Memory B cell (primary cell): ENCODE measurements at regions not wholly inside any gene's neighbourhood (a gene's known extent, or its start where the extent isn't known, plus 50 kb on each side); places are given as distances from the start of the nearest gene placed in this dataset.
"Not testable (repeated sequence)": the region's sequence is repeated elsewhere in the genome, so short reads cannot be mapped to it uniquely, and the experiment has no call there.

Source experiments
- ATAC-seq: fragments of 150-1000 bp; cut with Tn5 transposase; 2 replicates; pipeline ENCODE4 v1.10.0; 2021; ENCODE audit warnings: low read depth, mild to moderate bottlenecking, moderate library complexity
- DNase-seq, 2 donors: peaks; one replicate each; pipeline ENCODE4 v3.0.0; 2022; ENCODE audit warnings: low spot score in 2 of 2
- H3K27ac Mint-ChIP-seq: one replicate; pipeline ENCODE4 v1.8.0; 2022; ENCODE audit warnings: mild to moderate bottlenecking, moderate library complexity, mixed read lengths
- H3K27me3 Mint-ChIP-seq: one replicate; pipeline ENCODE4 v1.8.0; 2022; ENCODE audit warnings: mixed read lengths
- H3K36me3 Mint-ChIP-seq: one replicate; pipeline ENCODE4 v1.8.0; 2022; ENCODE audit warnings: mild to moderate bottlenecking, mixed read lengths
- H3K4me1 Mint-ChIP-seq: one replicate; pipeline ENCODE4 v1.8.0; 2022; ENCODE audit warnings: mixed read lengths
- H3K4me3 Mint-ChIP-seq: one replicate; pipeline ENCODE4 v1.8.0; 2022; ENCODE audit warnings: mild to moderate bottlenecking, moderate library complexity, mixed read lengths
- H3K9me3 Mint-ChIP-seq: one replicate; pipeline ENCODE4 v1.8.0; 2022; ENCODE audit warnings: mixed read lengths

DNA sequence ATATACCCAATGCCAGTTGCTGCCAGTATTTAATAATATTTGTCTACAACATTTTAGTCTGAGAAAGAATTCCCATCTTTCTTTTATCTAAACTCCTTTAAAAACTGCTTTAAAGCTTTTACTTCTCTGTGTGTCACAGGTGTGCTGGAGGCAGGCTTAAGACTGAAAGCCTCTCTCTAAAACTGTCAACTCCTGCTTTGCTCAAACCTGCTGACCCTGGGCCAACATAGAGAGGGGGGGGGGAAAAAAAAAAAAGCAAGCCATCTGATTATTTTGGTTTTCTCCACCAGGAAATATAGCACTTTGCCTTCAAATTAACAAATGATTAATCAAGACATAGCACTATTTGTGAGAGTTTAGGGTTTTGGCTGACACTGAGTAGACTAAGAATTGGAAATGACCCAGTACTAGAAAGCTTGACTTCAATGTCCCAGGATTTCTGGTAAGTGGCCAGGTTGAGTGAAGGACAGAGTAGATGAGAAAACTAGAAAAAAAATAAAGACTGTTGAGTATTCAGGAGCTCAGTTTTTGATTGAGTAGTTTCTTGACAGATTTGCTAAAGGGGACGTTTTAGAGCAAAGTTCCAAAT, 357.0 kb upstream of the FLRT2 start:
- H3K27ac Mint-ChIP-seq, result no peak overlapping the region
- H3K36me3 Mint-ChIP-seq, result no peaks in the 10 kb centered on the region
- ATAC-seq (no peak), DNase-seq (no peak)
- H3K4me3 Mint-ChIP-seq, result no peak overlapping the region
- H3K27me3 Mint-ChIP-seq, result no peaks in the 10 kb centered on the region
- H3K4me1 Mint-ChIP-seq, result no peaks in the 10 kb centered on the region
- peaks cover 10% of the 10 kb centered on the region for H3K9me3 Mint-ChIP-seq

DNA sequence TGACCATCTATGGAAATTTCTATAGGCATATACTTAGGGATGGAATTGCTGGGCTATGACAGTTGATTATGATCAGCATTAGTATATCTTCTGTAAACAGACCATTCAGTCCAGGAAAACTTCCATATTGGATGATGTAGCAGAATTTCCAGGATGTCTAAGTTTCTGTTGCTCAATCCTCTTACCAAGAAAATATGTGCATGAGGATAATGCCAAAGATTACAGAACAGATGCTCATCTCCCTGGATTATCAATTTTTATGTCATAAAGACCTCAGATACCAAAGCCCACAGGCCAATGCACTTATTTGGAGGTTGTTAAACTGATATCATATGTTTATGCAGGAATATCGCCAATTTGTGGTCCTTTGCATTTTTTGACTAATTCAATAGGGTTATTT, 354.4 kb upstream of the FLRT2 start:
- no peak for DNase-seq
- peaks cover 10% of the 10 kb centered on the region for H3K9me3 Mint-ChIP-seq
- H3K27me3 Mint-ChIP-seq, result no peaks in the 10 kb centered on the region
- H3K4me3 Mint-ChIP-seq, result no peak overlapping the region
- H3K4me1 Mint-ChIP-seq, result no peaks in the 10 kb centered on the region
- no peaks in the 10 kb centered on the region for H3K36me3 Mint-ChIP-seq
- no peak for ATAC-seq
- no peak overlapping the region for H3K27ac Mint-ChIP-seq

DNA sequence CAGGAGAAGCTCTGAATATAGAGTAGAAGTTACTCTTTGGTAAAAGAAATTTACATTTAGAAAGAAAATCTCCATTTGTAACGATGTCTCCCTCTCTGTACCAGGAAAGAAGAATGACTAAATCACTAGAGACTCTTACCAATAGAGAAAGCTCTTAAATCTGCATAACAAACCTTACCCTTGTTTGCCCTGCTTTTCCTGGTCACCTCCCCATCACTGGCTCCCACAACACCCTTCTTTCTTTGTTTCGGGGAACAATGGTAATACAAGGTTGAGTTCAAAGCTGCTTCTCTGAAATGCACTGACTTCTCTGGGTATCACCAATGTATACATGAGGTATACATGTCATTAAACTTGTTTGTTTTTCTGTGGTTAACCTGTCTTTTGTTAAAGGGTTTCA, 351.1 kb upstream of the FLRT2 start:
- Mint-ChIP-seq H3K27ac (no peak overlapping the region), H3K4me1 (no peaks in the 10 kb centered on the region), H3K27me3 (no peaks in the 10 kb centered on the region), H3K9me3 (peaks cover 3% of the 10 kb centered on the region), H3K36me3 (no peaks in the 10 kb centered on the region), H3K4me3 (no peak overlapping the region)
- DNase-seq (no peak), ATAC-seq (no peak)

DNA sequence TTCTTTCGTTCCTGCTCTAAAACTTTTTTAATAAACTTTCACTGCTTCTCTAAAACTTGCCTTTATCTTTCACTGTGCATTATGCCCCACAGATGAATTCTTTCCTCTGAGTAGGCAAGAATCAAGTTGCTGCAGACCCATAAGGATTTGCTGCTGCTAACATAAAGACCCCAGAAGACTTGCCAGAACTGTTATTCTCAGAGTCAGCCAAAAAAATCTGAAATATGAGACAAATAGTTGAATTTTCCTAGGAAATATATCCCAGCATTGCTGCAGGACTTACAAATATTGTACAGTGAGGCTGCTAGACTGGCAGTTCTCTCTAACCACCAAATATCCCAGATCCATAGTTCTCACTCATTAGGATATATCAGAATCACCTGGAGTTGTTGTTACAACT, 349.1 kb upstream of the FLRT2 start:
- Mint-ChIP-seq H3K4me3 (no peak overlapping the region), H3K36me3 (no peaks in the 10 kb centered on the region), H3K27ac (no peak overlapping the region)

DNA sequence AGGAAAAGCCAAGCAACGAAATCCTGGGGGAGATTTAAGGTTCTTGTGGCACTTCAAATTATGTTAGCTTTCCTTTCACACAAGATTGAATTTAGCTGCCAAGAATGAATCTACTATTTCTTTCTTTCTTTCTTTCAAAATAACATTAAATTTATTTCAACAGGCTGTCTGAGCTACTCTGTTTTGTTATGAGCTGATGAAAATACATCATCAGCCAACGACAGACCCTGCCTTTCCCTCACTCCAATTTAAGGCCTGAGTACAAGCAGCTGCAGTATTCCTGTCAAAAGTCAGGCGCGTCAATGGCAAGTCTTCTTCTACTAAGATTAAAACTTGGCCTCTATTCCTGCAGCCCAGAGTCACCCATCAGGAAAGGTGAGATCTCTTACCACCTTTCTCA, 347.7 kb upstream of the FLRT2 start:
- Mint-ChIP-seq H3K9me3 (peaks cover 4% of the 10 kb centered on the region), H3K27me3 (no peaks in the 10 kb centered on the region), H3K4me3 (no peak overlapping the region), H3K27ac (no peak overlapping the region), H3K4me1 (no peaks in the 10 kb centered on the region), H3K36me3 (no peaks in the 10 kb centered on the region)
- no peak for DNase-seq
- no peak for ATAC-seq

More for the DNA sequence above, 349.1 kb upstream of the FLRT2 start:
- H3K9me3 Mint-ChIP-seq, result peaks cover 3% of the 10 kb centered on the region
- ATAC-seq, result no peak
- no peaks in the 10 kb centered on the region for H3K4me1 Mint-ChIP-seq
- no peaks in the 10 kb centered on the region for H3K27me3 Mint-ChIP-seq
- DNase-seq, result no peak

DNA sequence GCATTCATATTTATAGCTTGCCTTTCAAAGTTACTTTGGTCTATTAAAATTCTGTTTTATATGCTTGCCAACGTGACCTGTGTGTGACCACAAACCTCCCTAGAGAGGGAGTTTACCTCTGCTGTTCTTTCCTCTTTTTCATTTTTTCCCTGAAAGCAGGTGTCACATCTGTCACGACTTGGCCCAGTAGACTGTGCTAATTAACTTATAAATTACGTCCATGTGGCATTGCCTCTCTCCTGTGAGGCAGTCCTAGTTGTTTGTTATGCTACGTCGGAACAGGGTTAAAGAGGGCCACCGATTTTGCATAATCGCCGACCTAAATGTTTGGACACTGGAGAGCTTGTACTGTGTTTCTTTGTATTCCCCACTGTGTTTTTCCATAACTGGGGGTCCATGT, 343.9 kb upstream of the FLRT2 start:
- Mint-ChIP-seq H3K4me3 (no peak overlapping the region), H3K4me1 (no peaks in the 10 kb centered on the region), H3K36me3 (no peaks in the 10 kb centered on the region), H3K27ac (no peak overlapping the region), H3K9me3 (peaks cover 4% of the 10 kb centered on the region), H3K27me3 (no peaks in the 10 kb centered on the region)
- DNase-seq (no peak), ATAC-seq (no peak)

DNA sequence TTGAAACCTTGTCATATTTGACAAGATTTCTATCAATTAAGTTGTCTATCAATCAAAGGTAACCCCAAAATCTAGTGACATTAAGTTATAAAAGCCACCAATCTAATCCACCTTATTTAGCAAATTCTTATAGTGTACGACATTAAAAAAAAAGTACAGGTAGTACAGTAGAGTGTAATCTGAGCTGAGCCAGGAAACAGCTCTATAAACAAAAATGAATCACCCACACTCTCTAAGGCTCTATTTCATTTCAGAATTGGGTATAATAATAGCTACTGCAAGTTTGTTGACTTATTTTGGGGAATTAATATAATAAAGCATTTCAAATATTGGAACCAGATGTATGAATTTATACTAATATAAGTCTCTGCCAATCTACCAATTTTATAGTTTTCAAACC, 342.4 kb upstream of the FLRT2 start:
- Mint-ChIP-seq H3K9me3 (peaks cover 1% of the 10 kb centered on the region), H3K27ac (no peak overlapping the region), H3K4me3 (no peak overlapping the region), H3K4me1 (no peaks in the 10 kb centered on the region), H3K27me3 (no peaks in the 10 kb centered on the region), H3K36me3 (no peaks in the 10 kb centered on the region)
- ATAC-seq, result no peak
- no peak for DNase-seq

DNA sequence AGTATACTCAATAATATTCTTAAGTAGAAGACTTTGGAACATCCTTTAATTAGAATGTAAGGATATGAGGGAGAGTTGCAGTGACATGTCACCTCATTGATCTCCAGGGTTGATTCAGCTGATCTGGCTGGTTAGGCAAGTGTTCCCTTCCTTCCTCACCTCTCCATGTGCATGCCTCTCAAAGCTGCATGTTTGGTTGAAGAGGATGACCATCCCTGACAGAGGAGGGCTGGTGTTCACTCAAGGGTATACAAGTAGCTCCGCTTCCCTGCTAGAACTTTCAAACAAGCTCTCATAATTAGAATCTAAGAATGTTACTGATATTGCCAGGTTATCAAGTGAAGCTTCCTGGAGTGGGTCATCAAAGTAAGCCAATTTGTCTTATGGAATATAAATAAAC, 341.1 kb upstream of the FLRT2 start:
- DNase-seq (no peak), ATAC-seq (no peak)
- H3K36me3 Mint-ChIP-seq, result no peaks in the 10 kb centered on the region
- H3K27me3 Mint-ChIP-seq, result no peaks in the 10 kb centered on the region
- H3K4me1 Mint-ChIP-seq, result no peaks in the 10 kb centered on the region
- no peak overlapping the region for H3K4me3 Mint-ChIP-seq
- no peak overlapping the region for H3K27ac Mint-ChIP-seq
- H3K9me3 Mint-ChIP-seq, result peaks cover 1% of the 10 kb centered on the region

DNA sequence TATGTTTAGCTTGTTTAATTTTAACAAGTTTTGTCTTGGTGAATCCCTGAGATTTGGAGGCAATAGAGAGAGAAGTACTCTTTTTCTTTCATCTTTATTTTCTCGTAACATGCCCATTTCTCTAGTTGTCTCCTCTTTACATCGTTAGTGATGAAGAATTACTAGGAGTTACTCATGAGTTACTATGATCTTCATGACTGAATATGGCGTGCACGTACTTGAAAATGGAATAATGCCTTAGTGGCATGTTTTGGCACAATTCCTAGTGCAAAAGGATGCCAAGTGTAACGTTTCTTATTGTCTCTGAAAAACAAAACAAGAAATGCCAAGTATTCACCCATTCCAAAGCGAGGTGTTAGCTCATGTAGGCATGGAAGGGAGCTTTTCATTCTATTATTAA, 340.7 kb upstream of the FLRT2 start:
- not testable (repeated sequence) for H3K36me3 Mint-ChIP-seq, DNase-seq, H3K27ac Mint-ChIP-seq, H3K9me3 Mint-ChIP-seq, H3K4me1 Mint-ChIP-seq, H3K4me3 Mint-ChIP-seq, H3K27me3 Mint-ChIP-seq, ATAC-seq

DNA sequence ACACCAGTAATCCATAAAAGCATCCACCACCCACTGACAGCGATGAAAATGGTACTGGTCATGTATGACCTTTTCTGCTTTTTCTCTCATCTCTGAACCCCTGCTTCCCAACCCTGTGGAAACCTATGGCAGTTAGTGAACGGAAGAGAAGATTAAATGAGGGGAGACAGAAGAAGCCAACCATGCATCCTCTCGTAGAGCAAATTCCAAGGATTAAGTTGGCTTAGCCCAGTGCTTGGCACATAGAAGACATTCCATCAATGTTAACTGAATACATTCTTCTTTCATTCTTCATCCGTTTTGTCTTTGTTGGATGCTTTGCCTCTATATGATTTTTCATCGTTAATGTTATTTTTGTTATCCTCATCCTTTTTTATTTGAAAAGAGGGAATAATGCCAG, 339.7 kb upstream of the FLRT2 start:
- Mint-ChIP-seq H3K27me3 (no peaks in the 10 kb centered on the region), H3K4me3 (no peak overlapping the region), H3K9me3 (peaks cover 3% of the 10 kb centered on the region), H3K27ac (no peak overlapping the region), H3K4me1 (no peaks in the 10 kb centered on the region), H3K36me3 (no peaks in the 10 kb centered on the region)
- DNase-seq, result no peak
- no peak for ATAC-seq

DNA sequence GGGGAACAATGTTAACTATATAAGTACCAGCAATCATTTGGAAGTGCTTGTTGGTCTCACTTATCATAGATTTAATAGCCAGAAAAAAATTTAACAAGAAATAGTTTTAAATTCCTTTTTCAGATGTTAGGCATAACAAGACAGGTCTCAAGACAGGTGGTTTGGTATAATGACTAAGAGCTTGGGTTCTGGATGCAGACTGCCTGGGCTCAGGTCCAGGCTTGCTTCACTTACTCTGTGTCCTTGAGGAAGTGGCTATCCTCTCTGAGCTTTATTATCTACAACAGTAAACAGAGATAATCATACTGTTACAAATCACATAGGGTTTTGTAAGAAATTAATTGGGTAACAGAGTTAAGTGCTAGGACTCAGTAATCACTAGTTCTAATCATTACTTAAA, 338.0 kb upstream of the FLRT2 start:
- DNase-seq (no peak), ATAC-seq (no peak)
- H3K9me3 Mint-ChIP-seq, result peaks cover 2% of the 10 kb centered on the region
- H3K27me3 Mint-ChIP-seq, result no peaks in the 10 kb centered on the region
- no peak overlapping the region for H3K4me3 Mint-ChIP-seq
- no peaks in the 10 kb centered on the region for H3K4me1 Mint-ChIP-seq
- H3K36me3 Mint-ChIP-seq, result no peaks in the 10 kb centered on the region
- no peak overlapping the region for H3K27ac Mint-ChIP-seq

DNA sequence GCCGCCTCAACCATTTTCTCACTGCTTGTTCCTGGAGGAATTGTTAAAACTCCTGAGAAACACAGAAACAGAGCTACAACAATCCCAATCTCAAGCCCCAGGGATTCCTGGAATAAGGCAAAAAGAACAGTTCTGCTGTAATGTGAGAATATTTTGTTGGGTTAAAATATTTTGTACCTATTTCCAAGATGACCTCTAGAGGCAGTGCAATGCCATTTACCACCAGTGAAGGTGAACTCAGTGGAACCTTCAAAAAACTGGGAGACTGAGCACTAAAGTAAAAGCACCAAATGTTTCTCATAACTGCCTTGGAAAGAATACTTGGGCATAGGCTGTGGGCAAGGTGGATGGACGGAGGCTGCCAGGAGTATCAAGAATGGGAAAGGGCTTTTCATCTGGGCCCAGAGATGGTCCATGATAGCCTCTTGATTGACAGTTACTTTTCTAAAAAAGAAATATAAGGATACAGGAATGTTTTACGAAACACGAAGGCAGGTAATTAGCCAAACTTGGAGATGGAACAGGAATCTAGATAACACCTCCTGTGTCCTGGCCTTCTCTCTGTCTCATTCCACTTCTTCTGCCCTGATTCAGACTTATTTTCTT, 334.0 kb upstream of the FLRT2 start:
- Mint-ChIP-seq H3K4me1 (no peaks in the 10 kb centered on the region), H3K27ac (no peak overlapping the region), H3K27me3 (no peaks in the 10 kb centered on the region), H3K36me3 (no peaks in the 10 kb centered on the region), H3K9me3 (peaks cover 2% of the 10 kb centered on the region), H3K4me3 (no peak overlapping the region)
- no peak for ATAC-seq
- DNase-seq, result no peak

DNA sequence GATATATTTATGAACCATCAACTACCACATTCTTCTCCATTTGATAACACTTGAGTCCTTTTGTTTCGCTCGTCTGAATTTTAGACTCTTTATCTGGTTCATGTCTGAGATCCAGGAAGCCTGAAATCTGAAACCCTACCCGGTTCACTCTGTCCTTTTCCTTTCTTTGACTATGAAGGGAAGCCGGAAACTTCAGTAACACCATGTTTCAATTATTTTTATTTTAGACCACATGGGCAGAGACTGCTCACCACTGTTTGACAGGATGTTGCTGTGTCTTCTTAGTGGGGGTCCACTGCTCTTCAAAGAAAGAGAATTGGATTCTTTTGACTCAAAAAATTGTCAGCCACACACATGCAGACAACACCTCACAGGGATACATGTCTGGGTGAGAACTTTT, 331.9 kb upstream of the FLRT2 start:
- H3K27me3 Mint-ChIP-seq, result no peaks in the 10 kb centered on the region
- peaks cover 3% of the 10 kb centered on the region for H3K9me3 Mint-ChIP-seq
- no peak overlapping the region for H3K4me3 Mint-ChIP-seq
- no peaks in the 10 kb centered on the region for H3K4me1 Mint-ChIP-seq
- H3K36me3 Mint-ChIP-seq, result no peaks in the 10 kb centered on the region
- DNase-seq (no peak), ATAC-seq (no peak)
- no peak overlapping the region for H3K27ac Mint-ChIP-seq

DNA sequence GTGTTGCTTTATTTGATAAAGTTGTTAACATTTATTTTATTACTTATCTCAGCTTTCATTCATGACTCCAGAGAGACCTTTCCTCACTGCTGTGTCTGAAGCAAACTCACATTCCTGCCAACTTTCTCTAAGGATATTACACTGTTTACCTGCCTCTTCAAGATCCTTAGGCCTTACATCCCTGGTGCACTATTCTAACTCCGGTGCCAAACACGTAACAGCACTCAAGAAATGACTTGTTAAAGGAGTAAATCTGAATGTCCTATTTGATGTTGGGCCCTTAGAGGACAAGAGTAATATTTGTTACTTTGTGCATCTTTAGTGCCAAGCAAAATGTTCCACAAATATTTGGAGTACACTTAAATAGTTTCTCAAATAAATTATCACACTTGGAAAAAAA, 324.1 kb upstream of the FLRT2 start:
- Mint-ChIP-seq H3K4me1 (no peaks in the 10 kb centered on the region), H3K27ac (no peak overlapping the region), H3K27me3 (no peaks in the 10 kb centered on the region), H3K4me3 (no peak overlapping the region), H3K9me3 (peaks cover 2% of the 10 kb centered on the region), H3K36me3 (no peaks in the 10 kb centered on the region)
- no peak for ATAC-seq
- no peak for DNase-seq

DNA sequence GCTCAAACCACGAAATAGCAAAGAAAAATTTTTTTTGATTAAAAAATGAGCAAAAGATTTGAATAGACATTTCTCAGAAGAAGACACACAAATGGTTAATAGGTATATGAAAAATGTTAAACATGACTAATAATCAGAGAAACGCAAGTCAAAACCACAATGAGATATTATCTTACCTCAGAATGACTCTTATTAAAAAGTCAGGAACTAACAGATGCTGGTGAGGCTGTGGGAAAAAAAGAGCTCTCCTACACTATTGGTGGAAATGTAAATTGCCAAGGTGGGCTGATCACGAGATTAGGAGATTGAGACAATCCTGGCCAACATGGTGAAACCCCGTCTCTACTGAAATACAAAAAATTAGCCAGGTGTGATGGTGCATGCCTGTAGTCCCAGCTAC, 315.5 kb upstream of the FLRT2 start:
- no peaks in the 10 kb centered on the region for H3K27me3 Mint-ChIP-seq
- peaks cover 5% of the 10 kb centered on the region for H3K9me3 Mint-ChIP-seq
- no peaks in the 10 kb centered on the region for H3K36me3 Mint-ChIP-seq
- no peak for DNase-seq
- no peak overlapping the region for H3K27ac Mint-ChIP-seq
- no peaks in the 10 kb centered on the region for H3K4me1 Mint-ChIP-seq
- no peak overlapping the region for H3K4me3 Mint-ChIP-seq
- ATAC-seq, result no peak
